ENCODE measurements at regions not wholly inside any gene's neighbourhood (a gene's known extent, or its start where the extent isn't known, plus 50 kb on each side); places are given as distances from the start of the nearest gene placed in this dataset.
"Not testable (repeated sequence)": the region's sequence is repeated elsewhere in the genome, so short reads cannot be mapped to it uniquely, and the experiment has no call there.

- DNase-seq (ENCODE audit: low read depth) = no peak
Measured at GRCh38 chr2:23050388-23050787, 334.6 kb upstream of the KLHL29 start.

GRCh38 chr2:23053601-23054000 lies 331.4 kb upstream of the KLHL29 start:
- no peak for DNase-seq (ENCODE audit: low read depth)

- DNase-seq (ENCODE audit: low read depth) = no peak
Measured at GRCh38 chr2:23055251-23055650, 329.7 kb upstream of the KLHL29 start.

DNA sequence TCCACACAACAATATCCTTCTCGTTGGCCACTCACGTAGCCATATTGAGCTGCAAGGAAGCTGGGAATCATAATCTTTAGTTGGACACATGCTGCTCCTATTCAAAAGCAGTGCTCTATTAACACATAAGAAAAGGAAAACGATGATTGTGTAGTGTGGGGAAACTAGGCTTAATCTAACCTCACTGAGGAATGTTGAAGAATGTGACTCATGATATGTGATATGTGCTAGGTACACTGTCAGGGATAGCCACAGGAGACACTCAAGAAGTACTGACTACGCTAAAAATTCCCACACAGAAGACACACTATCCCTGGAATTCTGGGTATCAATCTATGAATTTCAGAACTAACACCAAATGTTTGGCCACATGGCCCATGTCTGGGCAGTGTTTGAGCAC lies 328.1 kb upstream of the KLHL29 start:
- not testable (repeated sequence) for DNase-seq (ENCODE audit: low read depth)

DNA sequence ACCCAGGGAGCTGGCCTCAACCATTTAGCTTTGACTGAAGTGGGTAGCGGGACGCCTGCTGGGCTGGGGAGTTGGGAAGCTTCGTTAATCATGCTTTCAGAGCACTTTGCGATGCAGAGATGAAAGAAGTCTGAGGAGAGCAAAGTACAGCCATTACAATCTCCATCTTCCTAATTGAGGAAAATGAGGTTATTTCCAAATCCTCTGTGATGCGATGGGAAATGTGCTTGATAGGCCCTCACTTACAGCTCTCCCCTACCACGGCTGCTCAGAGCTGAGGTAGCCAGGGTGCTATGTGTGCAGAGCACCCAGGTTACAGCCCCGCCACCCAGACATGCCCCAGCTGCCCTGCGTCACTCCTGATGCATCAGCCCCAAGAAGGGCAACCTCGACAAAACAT lies 326.5 kb upstream of the KLHL29 start:
- DNase-seq (ENCODE audit: low read depth) = no peak

DNA sequence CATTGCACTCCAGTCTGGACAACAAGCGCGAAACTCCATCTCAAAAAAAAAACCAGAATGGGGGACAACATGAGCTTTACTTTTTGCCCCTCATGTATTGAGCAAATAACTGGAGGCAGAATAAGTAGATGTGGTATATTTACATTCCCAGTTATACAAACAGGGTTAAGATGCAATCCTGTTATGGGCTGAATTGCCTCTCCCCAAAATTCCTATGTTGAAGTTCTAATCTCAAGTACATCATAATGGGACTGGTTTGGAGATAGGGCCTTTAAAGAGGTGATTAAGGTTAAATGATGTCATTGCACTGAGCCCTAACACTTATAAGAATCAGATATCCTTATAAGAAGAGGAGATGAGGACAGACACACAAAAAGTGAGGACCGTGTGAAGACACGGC lies 319.8 kb upstream of the KLHL29 start:
- DNase-seq (ENCODE audit: low read depth) = no peak

DNA sequence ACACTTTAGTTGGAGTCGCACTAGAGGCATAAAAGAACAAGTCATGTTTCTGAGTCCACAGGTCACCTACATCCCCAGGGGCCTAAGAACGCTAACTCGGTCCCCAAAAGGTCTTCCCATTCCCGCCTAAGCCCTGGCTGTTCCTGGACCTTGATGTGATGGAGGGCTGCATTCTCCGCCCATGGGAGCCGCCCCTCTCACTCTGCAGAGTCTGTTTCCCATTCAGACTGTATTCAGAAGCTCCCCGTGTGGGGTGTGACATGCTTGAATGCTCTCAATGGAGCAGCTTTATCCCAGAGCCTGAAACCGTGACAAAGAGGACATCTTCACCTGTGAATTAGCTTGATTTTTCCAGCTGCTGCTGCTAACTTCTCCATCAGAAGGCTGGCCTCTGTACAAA lies 319.0 kb upstream of the KLHL29 start:
- DNase-seq (ENCODE audit: low read depth) = no peak

DNA sequence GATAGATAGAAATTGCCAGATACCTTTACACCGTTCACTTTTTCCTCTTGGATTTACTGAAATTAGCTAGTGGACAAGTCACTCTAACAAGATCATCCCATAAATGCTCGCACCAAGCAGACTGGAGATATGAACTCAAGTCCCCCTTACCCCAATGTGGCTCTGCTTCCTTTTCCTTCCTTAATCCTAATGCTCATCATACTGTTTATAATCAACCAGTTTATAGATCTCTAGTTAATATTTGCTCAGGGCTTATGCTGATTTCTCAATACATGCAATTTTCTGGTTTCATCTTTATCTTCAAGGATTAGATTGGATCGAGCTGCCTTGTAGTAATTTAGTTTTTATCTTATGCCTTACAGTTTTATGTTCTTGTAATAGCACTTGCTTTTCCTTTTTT lies 318.3 kb upstream of the KLHL29 start:
- DNase-seq (ENCODE audit: low read depth) = no peak

DNA sequence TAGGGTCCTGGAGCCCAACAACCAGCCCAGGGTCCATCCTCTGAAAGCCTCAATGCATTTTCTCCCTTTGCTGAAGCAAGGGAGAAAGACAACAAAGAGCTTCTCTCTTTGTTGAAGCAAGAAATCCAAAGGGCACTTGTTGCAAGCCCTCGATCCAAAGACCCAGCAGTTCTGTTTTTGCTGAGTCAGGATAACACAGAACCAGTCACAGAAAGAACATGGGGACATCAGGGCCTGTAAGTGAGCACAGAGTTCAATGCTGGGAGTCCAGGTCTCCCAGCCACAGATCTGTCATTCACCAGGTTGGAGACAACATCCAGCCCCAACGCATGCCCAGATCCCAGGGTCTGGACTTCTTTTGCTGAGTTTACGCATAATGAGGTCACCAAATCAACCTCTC lies 315.8 kb upstream of the KLHL29 start:
- DNase-seq (ENCODE audit: low read depth) = no peak

DNA sequence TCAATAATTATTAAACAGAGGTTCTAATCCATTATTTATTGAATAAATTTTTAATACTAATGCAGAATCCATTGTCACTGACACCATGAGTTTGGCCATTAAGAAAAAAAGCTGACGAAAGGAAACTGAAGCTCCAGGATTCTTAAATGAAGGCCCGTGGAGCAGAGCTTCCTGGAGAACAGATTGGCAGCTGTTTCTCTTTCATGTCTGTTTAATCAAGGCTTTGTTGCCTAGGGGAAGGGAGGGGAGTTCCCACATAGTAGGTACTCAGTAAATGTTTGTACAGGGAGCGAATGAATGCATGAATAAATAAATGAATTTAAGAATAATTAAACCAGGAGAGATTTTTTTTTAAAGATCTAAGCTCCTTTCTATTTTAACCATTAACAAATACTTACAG lies 315.1 kb upstream of the KLHL29 start:
- DNase-seq (ENCODE audit: low read depth) = no peak

DNA sequence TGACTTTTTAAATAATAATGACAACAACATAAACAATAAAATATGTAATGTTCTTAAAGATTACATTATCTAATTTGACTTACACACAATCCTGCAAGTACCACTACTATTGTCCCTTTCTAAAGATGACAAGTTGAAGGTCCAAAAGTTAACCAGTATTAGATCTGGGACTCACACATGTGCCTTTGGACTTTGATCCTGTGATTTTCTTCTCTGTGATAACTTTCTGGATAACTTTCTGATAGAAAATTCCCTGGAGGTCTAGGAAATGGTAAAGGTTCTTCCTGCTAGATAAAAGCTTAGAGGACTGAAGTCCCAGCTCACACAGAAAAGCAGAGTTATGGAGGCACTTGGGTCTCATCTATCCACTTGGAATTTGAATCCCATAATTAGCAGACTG lies 311.9 kb upstream of the KLHL29 start:
- DNase-seq (ENCODE audit: low read depth) = no peak

GRCh38 chr2:23073671-23074070 lies 311.3 kb upstream of the KLHL29 start:
- DNase-seq (ENCODE audit: low read depth) = no peak

DNA sequence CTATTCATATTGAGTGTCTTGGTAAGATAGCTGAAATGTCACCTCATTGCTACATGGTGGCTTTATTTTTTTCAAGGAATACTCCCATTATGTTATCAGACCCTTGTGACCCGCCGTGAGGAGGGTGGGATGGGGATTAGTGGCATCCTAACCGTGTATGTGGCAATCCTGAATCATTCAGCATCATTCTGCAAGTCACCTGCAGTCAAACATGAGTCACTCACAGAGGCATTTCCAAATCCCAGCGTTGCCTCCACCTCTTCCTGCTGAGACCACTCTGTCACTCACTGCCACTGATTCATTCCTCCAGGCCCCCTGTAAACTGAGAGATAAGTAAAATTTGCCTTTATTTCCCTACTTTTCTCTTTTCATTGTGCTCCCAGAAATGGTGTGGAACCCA lies 307.4 kb upstream of the KLHL29 start:
- DNase-seq (ENCODE audit: low read depth) = no peak

GRCh38 chr2:23078784-23079434 lies 306.1 kb upstream of the KLHL29 start:
- DNase-seq (ENCODE audit: low read depth) = no peak

GRCh38 chr2:23083966-23084365 lies 301.0 kb upstream of the KLHL29 start:
- DNase-seq (ENCODE audit: low read depth) = no peak

DNA sequence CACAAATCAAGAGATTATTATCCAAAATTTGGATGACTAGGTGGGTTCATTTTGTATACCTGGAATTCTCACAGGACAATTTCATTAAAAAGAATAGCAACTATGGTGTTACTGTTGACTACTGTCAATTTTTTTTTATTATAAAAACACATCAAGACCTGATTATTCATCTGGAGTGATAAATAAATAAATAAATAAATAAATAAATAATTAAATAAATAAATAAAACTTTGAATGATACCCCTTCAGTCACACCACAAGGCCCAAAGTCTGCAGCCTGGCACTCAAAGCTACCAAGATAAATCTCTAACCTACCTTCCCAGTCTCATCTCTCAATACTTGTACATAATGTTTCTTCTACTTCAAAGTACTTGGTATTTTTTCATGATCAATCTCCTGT lies 294.0 kb upstream of the KLHL29 start:
- DNase-seq (ENCODE audit: low read depth) = no peak

- DNase-seq (ENCODE audit: low read depth) = no peak
Measured at GRCh38 chr2:23091900-23092299, 293.1 kb upstream of the KLHL29 start.

DNA sequence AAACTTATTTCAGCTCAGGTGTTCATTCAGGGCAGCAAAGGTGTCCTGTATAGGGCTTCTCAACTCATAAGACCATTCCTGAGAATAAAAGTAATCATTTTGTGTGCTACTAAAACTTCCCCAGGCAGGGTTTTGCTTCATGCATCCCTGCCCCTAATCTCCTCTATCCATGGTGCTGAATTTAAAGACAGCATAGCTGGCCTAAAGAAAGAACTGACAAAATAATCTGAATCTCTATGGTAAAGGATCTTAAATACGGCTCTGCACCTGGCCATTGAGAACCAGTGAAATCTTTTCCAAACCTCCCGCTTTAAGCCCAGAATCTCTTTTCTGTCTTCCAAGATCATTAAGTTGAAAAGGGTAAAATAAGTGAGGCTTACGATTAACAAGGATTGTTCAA lies 292.1 kb upstream of the KLHL29 start:
- peak; percentile 18 for DNase-seq (ENCODE audit: low read depth)

- no peak for DNase-seq (ENCODE audit: low read depth)
Measured at GRCh38 chr2:23093513-23093912, 291.5 kb upstream of the KLHL29 start.

- no peak for DNase-seq (ENCODE audit: low read depth)
Measured at GRCh38 chr2:23096906-23097602, 287.9 kb upstream of the KLHL29 start.

DNA sequence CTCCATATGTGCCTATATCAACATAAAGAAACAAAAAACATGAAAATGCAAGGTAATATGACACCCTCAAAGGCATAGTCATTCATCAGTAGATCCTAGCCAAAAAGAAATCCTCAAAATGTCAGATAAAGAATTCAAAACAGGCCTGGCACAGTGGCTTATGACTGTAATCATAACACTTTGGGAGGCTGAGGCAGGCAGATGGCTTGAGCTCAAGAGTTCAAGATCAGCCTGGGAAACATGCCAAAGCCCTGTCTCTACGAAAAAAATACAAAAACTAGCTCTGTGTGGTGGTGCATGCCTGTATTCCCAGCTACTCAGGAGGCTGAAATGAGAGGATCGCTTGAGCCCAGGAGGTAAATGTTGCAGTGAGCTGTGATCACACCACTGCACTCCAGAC lies 284.6 kb upstream of the KLHL29 start:
- no peak for DNase-seq (ENCODE audit: low read depth)

GRCh38 chr2:23106242-23106785 lies 278.7 kb upstream of the KLHL29 start:
- DNase-seq (ENCODE audit: low read depth) = no peak

GRCh38 chr2:23107327-23107941 lies 277.5 kb upstream of the KLHL29 start:
- no peak for DNase-seq (ENCODE audit: low read depth)
